Trophoblast cell (in vitro differentiated cells and primary cell): ENCODE measurements at regions not wholly inside any gene's neighbourhood (a gene's known extent, or its start where the extent isn't known, plus 50 kb on each side); places are given as distances from the start of the nearest gene placed in this dataset.

Source experiments
- DNase-seq, 2 donors: peaks; one replicate each; pipeline ENCODE4 v3.0.0-alpha.2; 2016
- H2AFZ ChIP-seq: 2 replicates; pipeline ENCODE4 v1.6.1; 2013; ENCODE audit warnings: low read length, moderate library complexity, mild to moderate bottlenecking; ENCODE audit not compliant: insufficient read depth, poor library complexity
- H2AK5ac ChIP-seq: 2 replicates; pipeline ENCODE4 v1.6.1; 2013; ENCODE audit warnings: mild to moderate bottlenecking, low read length
- H2BK120ac ChIP-seq: 2 replicates; pipeline ENCODE4 v1.6.1; 2013; ENCODE audit warnings: low read length, mild to moderate bottlenecking, moderate library complexity; ENCODE audit not compliant: insufficient read depth, poor library complexity
- H2BK12ac ChIP-seq: 2 replicates; pipeline ENCODE4 v1.6.1; 2013; ENCODE audit warnings: mild to moderate bottlenecking, low read length, moderate library complexity
- H2BK5ac ChIP-seq: 2 replicates; pipeline ENCODE4 v1.6.1; 2013; ENCODE audit warnings: low read length, low read depth, moderate library complexity, mild to moderate bottlenecking; ENCODE audit not compliant: poor library complexity
- H3K14ac ChIP-seq: 2 replicates; pipeline ENCODE4 v1.6.1; 2013; ENCODE audit warnings: mild to moderate bottlenecking, low read length
- H3K18ac ChIP-seq: 2 replicates; pipeline ENCODE4 v1.6.1; 2013; ENCODE audit warnings: mild to moderate bottlenecking, low read length
- H3K23ac ChIP-seq: 2 replicates; pipeline ENCODE4 v1.6.1; 2013; ENCODE audit warnings: low read length
- H3K27ac ChIP-seq: 2 replicates; pipeline ENCODE4 v1.5.1; 2013; ENCODE audit warnings: low read depth, mild to moderate bottlenecking, inconsistent platforms, low read length, moderate library complexity
- H3K27me3 ChIP-seq: 2 replicates; pipeline ENCODE4 v1.6.1; 2013; ENCODE audit warnings: inconsistent platforms, mild to moderate bottlenecking, low read length, moderate library complexity; ENCODE audit not compliant: insufficient read depth
- H3K36me3 ChIP-seq, 2 experiments: 1 replicate in 1 of 2; 2 replicates in 1 of 2; pipeline ENCODE4 v1.6.1; 2013; ENCODE audit warnings: low read length in 2 of 2, mild to moderate bottlenecking in 2 of 2, moderate library complexity in 1 of 2; ENCODE audit not compliant: insufficient read depth in 2 of 2, control insufficient read depth in 1 of 2
- H3K4ac ChIP-seq: 2 replicates; pipeline ENCODE4 v1.6.1; 2013; ENCODE audit warnings: low read depth, mild to moderate bottlenecking, low read length, moderate library complexity
- H3K4me1 ChIP-seq, 2 experiments: 1 replicate in 1 of 2; 2 replicates in 1 of 2; pipeline ENCODE4 v1.6.1; 2013; ENCODE audit warnings: low read length in 2 of 2, mild to moderate bottlenecking in 2 of 2, moderate library complexity in 1 of 2; ENCODE audit not compliant: insufficient read depth in 2 of 2, control insufficient read depth in 1 of 2
- H3K4me2 ChIP-seq: 2 replicates; pipeline ENCODE4 v1.6.1; 2013; ENCODE audit warnings: inconsistent platforms, mild to moderate bottlenecking, low read length, moderate library complexity
- H3K4me3 ChIP-seq: 2 replicates; pipeline ENCODE4 v1.5.1; 2013; ENCODE audit warnings: mild to moderate bottlenecking, low read depth, low read length, inconsistent platforms
- H3K79me1 ChIP-seq: one replicate; pipeline ENCODE4 v1.6.1; 2013; ENCODE audit warnings: low read length
- H3K79me2 ChIP-seq: 2 replicates; pipeline ENCODE4 v1.6.1; 2013; ENCODE audit warnings: low read length, mild to moderate bottlenecking; ENCODE audit not compliant: control insufficient read depth, insufficient read depth, poor library complexity
- H3K9ac ChIP-seq: 2 replicates; pipeline ENCODE4 v1.6.1; 2013; ENCODE audit warnings: mild to moderate bottlenecking, low read length
- H3K9me3 ChIP-seq: 2 replicates; pipeline ENCODE4 v1.6.1; 2013; ENCODE audit warnings: low read depth, mild to moderate bottlenecking, control low read depth, inconsistent platforms, low read length; ENCODE audit not compliant: insufficient read depth
- H4K12ac ChIP-seq: 2 replicates; pipeline ENCODE4 v1.6.1; 2013; ENCODE audit warnings: low read depth, mild to moderate bottlenecking, low read length, moderate library complexity
- H4K8ac ChIP-seq: 2 replicates; pipeline ENCODE4 v1.6.1; 2013; ENCODE audit warnings: low read depth, mild to moderate bottlenecking, low read length, moderate library complexity
- H4K91ac ChIP-seq: one replicate; pipeline ENCODE4 v1.6.1; 2013; ENCODE audit warnings: low read depth, mild to moderate bottlenecking, low read length, moderate library complexity
- WGBS: extraction: QIAGEN DNeasy Blood & Tissue Kit; methylation state at CpG from one replicate; pipeline ENCODE4 v1.1.7; 2013; ENCODE audit warnings: missing lambda C conversion rate; ENCODE audit not compliant: insufficient read length, insufficient coverage; ENCODE audit errors: extremely low coverage; 5-methylcytosine and 5-hydroxymethylcytosine counted together

- Histone ChIP-seq H2AK5ac (no peak overlapping the region), H3K79me2 (no peaks in the 10 kb centered on the region), H3K4me2 (no peak overlapping the region), H3K4ac (no peak overlapping the region), H3K4me3 (no peak overlapping the region), H2BK12ac (no peak overlapping the region), H4K8ac (no peak overlapping the region), H2BK5ac (no peak overlapping the region), H4K12ac (no peak overlapping the region), H4K91ac (no peak overlapping the region), H3K14ac (no peak overlapping the region), H3K9me3 (no peaks in the 10 kb centered on the region), H3K27me3 (no peaks in the 10 kb centered on the region), H3K18ac (no peak overlapping the region), H3K27ac (no peak overlapping the region), H3K36me3 (no peaks in the 10 kb centered on the region), H2AFZ (no peak overlapping the region), H3K23ac (no peak overlapping the region), H3K79me1 (no peaks in the 10 kb centered on the region), H3K4me1 (no peaks in the 10 kb centered on the region), H2BK120ac (no peak overlapping the region), H3K9ac (no peak overlapping the region)
- WGBS = no CpG with 5 or more reads among the region's 7 CpGs
- no peak for DNase-seq
Measured at GRCh38 chr17:6340708-6341107, 94.2 kb downstream of the AIPL1 start.

DNA sequence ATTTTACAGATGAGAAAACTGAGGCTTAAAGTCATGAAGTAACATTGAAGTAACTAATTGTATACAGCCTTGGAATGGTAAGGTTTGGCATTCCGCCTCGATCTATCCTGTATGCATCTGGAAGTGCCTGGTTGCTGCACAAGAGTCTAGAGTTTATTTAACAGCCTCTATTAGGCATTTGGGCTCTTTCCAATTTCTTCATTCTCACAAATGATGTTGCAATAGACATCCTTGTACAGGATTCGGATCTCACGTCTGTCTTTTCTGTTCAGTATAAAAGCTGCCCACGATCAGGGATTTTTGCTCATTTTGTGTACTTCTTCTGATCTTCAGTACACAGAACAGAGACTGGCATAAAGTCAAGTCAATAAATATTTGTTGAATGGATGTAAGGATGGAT lies 100.5 kb downstream of the AIPL1 start:
- DNase-seq = no peak
- Histone ChIP-seq H3K4me1 (no peaks in the 10 kb centered on the region), H3K36me3 (no peaks in the 10 kb centered on the region), H3K79me1 (no peaks in the 10 kb centered on the region), H3K4me3 (no peak overlapping the region), H3K9me3 (peaks cover 1% of the 10 kb centered on the region), H3K18ac (no peak overlapping the region), H2BK120ac (no peak overlapping the region), H4K8ac (no peak overlapping the region), H3K4ac (no peak overlapping the region), H2BK5ac (no peak overlapping the region), H3K9ac (no peak overlapping the region), H4K91ac (no peak overlapping the region), H3K14ac (no peak overlapping the region), H2AFZ (no peak overlapping the region), H3K27me3 (no peaks in the 10 kb centered on the region), H3K4me2 (no peak overlapping the region), H2AK5ac (no peak overlapping the region), H3K79me2 (no peaks in the 10 kb centered on the region), H3K27ac (no peak overlapping the region), H4K12ac (no peak overlapping the region), H3K23ac (no peak overlapping the region), H2BK12ac (no peak overlapping the region)
- WGBS = no CpG with 5 or more reads among the region's 5 CpGs

GRCh38 chr17:6330936-6331335 lies 104.0 kb downstream of the AIPL1 start:
- no peak for DNase-seq
- no peaks in the 10 kb centered on the region for H3K4me1 ChIP-seq
- no peak overlapping the region for H3K4me3 ChIP-seq
- H3K79me1 ChIP-seq = no peaks in the 10 kb centered on the region
- H2AK5ac ChIP-seq = no peak overlapping the region
- no peak overlapping the region for H3K14ac ChIP-seq
- no peaks in the 10 kb centered on the region for H3K79me2 ChIP-seq
- H3K18ac ChIP-seq = no peak overlapping the region
- H2BK12ac ChIP-seq = no peak overlapping the region
- no peak overlapping the region for H4K8ac ChIP-seq
- WGBS = no CpG with 5 or more reads among the region's 2 CpGs
- peaks cover 6% of the 10 kb centered on the region for H3K9me3 ChIP-seq
- no peaks in the 10 kb centered on the region for H3K36me3 ChIP-seq
- H4K91ac ChIP-seq = no peak overlapping the region
- no peak overlapping the region for H4K12ac ChIP-seq
- no peak overlapping the region for H2BK120ac ChIP-seq
- no peak overlapping the region for H2AFZ ChIP-seq
- no peak overlapping the region for H2BK5ac ChIP-seq
- no peak overlapping the region for H3K23ac ChIP-seq
- no peak overlapping the region for H3K27ac ChIP-seq
- H3K9ac ChIP-seq = no peak overlapping the region
- H3K4ac ChIP-seq = no peak overlapping the region
- H3K27me3 ChIP-seq = no peaks in the 10 kb centered on the region
- no peak overlapping the region for H3K4me2 ChIP-seq

- H3K4me2 ChIP-seq = no peak overlapping the region
- no peak overlapping the region for H2AFZ ChIP-seq
- no peaks in the 10 kb centered on the region for H3K79me2 ChIP-seq
- H3K9me3 ChIP-seq = peaks cover 7% of the 10 kb centered on the region
- H3K27ac ChIP-seq = no peak overlapping the region
- H4K8ac ChIP-seq = no peak overlapping the region
- no peaks in the 10 kb centered on the region for H3K27me3 ChIP-seq
- H4K12ac ChIP-seq = no peak overlapping the region
- H4K91ac ChIP-seq = no peak overlapping the region
- H3K23ac ChIP-seq = no peak overlapping the region
- no peak overlapping the region for H2BK5ac ChIP-seq
- no peak for DNase-seq
- H3K18ac ChIP-seq = no peak overlapping the region
- no peaks in the 10 kb centered on the region for H3K4me1 ChIP-seq
- H3K4ac ChIP-seq = no peak overlapping the region
- H2BK12ac ChIP-seq = no peak overlapping the region
- no peaks in the 10 kb centered on the region for H3K79me1 ChIP-seq
- H3K9ac ChIP-seq = no peak overlapping the region
- H3K14ac ChIP-seq = no peak overlapping the region
- H2AK5ac ChIP-seq = no peak overlapping the region
- no CpG with 5 or more reads among the region's 4 CpGs for WGBS
- H3K36me3 ChIP-seq = no peaks in the 10 kb centered on the region
- H3K4me3 ChIP-seq = no peak overlapping the region
- H2BK120ac ChIP-seq = no peak overlapping the region
Measured at GRCh38 chr17:6328279-6328678, 106.6 kb downstream of the AIPL1 start.
